Stimulated activated CD4-positive, alpha-beta T cell treated with anti-CD3 and anti-CD28 coated beads, Interleukin-4, amount 100 ng/mL, for 4 hours (primary cell): ENCODE measurements at regions not wholly inside any gene's neighbourhood (a gene's known extent, or its start where the extent isn't known, plus 50 kb on each side); places are given as distances from the start of the nearest gene placed in this dataset.
"Not testable (repeated sequence)": the region's sequence is repeated elsewhere in the genome, so short reads cannot be mapped to it uniquely, and the experiment has no call there.

Experiments
- DNase-seq, 2 experiments: peaks; one replicate each; pipeline ENCODE4 v3.0.0-alpha.2; 2020

- DNase-seq, result no peak
These were observed 67.2 kb upstream of the ZNF527 start for GRCh38 chr19:37303591-37304171.

- peak in 1 of 2 experiments; percentile 11 for DNase-seq
These were observed 66.6 kb upstream of the ZNF527 start for GRCh38 chr19:37304190-37304883.

- DNase-seq, result no peak
These were observed 66.0 kb upstream of the ZNF527 start for GRCh38 chr19:37304884-37305255.

- DNase-seq, result no peak
These were observed 64.4 kb upstream of the ZNF527 start for GRCh38 chr19:37306383-37306963.

- DNase-seq, result no peak
These were observed 60.9 kb upstream of the ZNF527 start for GRCh38 chr19:37309834-37310575.

GRCh38 chr19:37312531-37313334 lies 58.2 kb upstream of the ZNF527 start:
- peak; percentile 33 to 64 for DNase-seq

- DNase-seq, result no peak
These were observed 57.6 kb upstream of the ZNF527 start for GRCh38 chr19:37313335-37313627.

GRCh38 chr19:37317403-37318209 lies 53.3 kb upstream of the ZNF527 start:
- peak; percentile 85 to 92 for DNase-seq

GRCh38 chr19:37320988-37321387 lies 49.9 kb upstream of the ZNF527 start:
- DNase-seq, result not testable (repeated sequence)
